Small intestine (tissue), 7 donors: ENCODE measurements at regions not wholly inside any gene's neighbourhood (a gene's known extent, or its start where the extent isn't known, plus 50 kb on each side); places are given as distances from the start of the nearest gene placed in this dataset.
A peak's percentile ranks its signal among the peaks of the same experiment; 100 is the strongest.
"Not testable (repeated sequence)": the region's sequence is repeated elsewhere in the genome, so short reads cannot be mapped to it uniquely, and the experiment has no call there.

ENCODE experiments used
- DNase-seq, 2 donors: peaks; one replicate each; pipeline versions ENCODE4 v3.0.0 to v3.0.0-alpha.2; 2013
- FAIRE-seq: peaks from 2 replicates; lab custom pipeline; 2012; peaks lifted over from hg19 to GRCh38; lab: Jason Lieb, UNC
- H3K27ac ChIP-seq, 3 donors: one replicate each; pipeline ENCODE4 v1.5.1; 2013; ENCODE audit warnings: low read length in 2 of 3, mild to moderate bottlenecking in 2 of 3, control low read depth in 1 of 3, inconsistent platforms in 1 of 3, low read depth in 1 of 3, moderate library complexity in 1 of 3
- H3K27me3 ChIP-seq, 3 donors: one replicate each; pipeline ENCODE4 v1.6.1; 2013; ENCODE audit warnings: low read length in 3 of 3, inconsistent platforms in 1 of 3; ENCODE audit not compliant: control insufficient read depth in 3 of 3, insufficient read depth in 3 of 3
- H3K36me3 ChIP-seq, 3 donors: one replicate each; pipeline ENCODE4 v1.6.1; 2013; ENCODE audit warnings: low read length in 3 of 3, inconsistent platforms in 1 of 3, low read depth in 1 of 3, mild to moderate bottlenecking in 1 of 3, moderate library complexity in 1 of 3; ENCODE audit not compliant: control insufficient read depth in 3 of 3, insufficient read depth in 2 of 3
- H3K4me1 ChIP-seq, 3 donors: one replicate each; pipeline ENCODE4 v1.6.1; 2013; ENCODE audit warnings: low read length in 2 of 3, inconsistent platforms in 1 of 3, low read depth in 1 of 3, mild to moderate bottlenecking in 1 of 3, moderate library complexity in 1 of 3; ENCODE audit not compliant: control insufficient read depth in 3 of 3, insufficient read depth in 2 of 3
- H3K4me3 ChIP-seq, 3 donors: one replicate each; pipeline ENCODE4 v1.5.1; 2013; ENCODE audit warnings: low read length in 3 of 3, control low read depth in 1 of 3, inconsistent platforms in 1 of 3, low read depth in 1 of 3, mild to moderate bottlenecking in 1 of 3, moderate library complexity in 1 of 3
- H3K9me3 ChIP-seq, 2 donors: one replicate each; pipeline ENCODE4 v1.6.1; 2013; ENCODE audit warnings: low read depth in 1 of 2, low read length in 1 of 2; ENCODE audit not compliant: control insufficient read depth in 2 of 2, insufficient read depth in 1 of 2
- WGBS, 3 donors: extraction: QIAGEN DNeasy Blood & Tissue Kit; methylation state at CpG; one replicate each; pipeline ENCODE4 v1.1.7; 2013; 5-methylcytosine and 5-hydroxymethylcytosine counted together
- donor health status: healthy with polysubstance abuse.
- donor health status: control.
- donor health status: control.
- donor health status: Bipolar disorder and iron deficiency.
- donor health status: healthy.

GRCh38 chr9:82475584-82476301, 487.2 kb downstream of the SPATA31D1 start:
- Histone ChIP-seq H3K4me3 (no peak overlapping the region), H3K27ac (no peak overlapping the region), H3K36me3 (no peaks in the 10 kb centered on the region), H3K27me3 (no peaks in the 10 kb centered on the region), H3K9me3 (no peaks in the 10 kb centered on the region), H3K4me1 (no peaks in the 10 kb centered on the region)
- FAIRE-seq = no peak
- WGBS, 3 donors = 50 to 60% (median 54%) methylated on average over 4 of the region's 4 CpGs
- DNase-seq = peak; percentile 10 to 12

GRCh38 chr9:82480921-82481320, 492.3 kb downstream of the SPATA31D1 start:
- no peaks in the 10 kb centered on the region for H3K4me1 ChIP-seq
- no peak overlapping the region for H3K27ac ChIP-seq
- WGBS, 3 donors = 70 to 71% (median 71%) methylated on average over 2 of the region's 2 CpGs
- no peak overlapping the region for H3K4me3 ChIP-seq
- no peaks in the 10 kb centered on the region for H3K27me3 ChIP-seq
- no peaks in the 10 kb centered on the region for H3K36me3 ChIP-seq
- H3K9me3 ChIP-seq = no peaks in the 10 kb centered on the region
- DNase-seq = no peak
- no peak for FAIRE-seq

GRCh38 chr9:82487935-82488312, 499.4 kb downstream of the SPATA31D1 start:
- H3K36me3 ChIP-seq = no peaks in the 10 kb centered on the region
- DNase-seq = no peak
- H3K9me3 ChIP-seq = no peaks in the 10 kb centered on the region
- no peak overlapping the region for H3K4me3 ChIP-seq
- WGBS, 3 donors = 74 to 77% (median 77%) methylated on average over 2 of the region's 2 CpGs
- H3K4me1 ChIP-seq = no peaks in the 10 kb centered on the region
- no peaks in the 10 kb centered on the region for H3K27me3 ChIP-seq
- no peak for FAIRE-seq
- no peak overlapping the region for H3K27ac ChIP-seq

- H3K4me3 ChIP-seq = no peak overlapping the region
- H3K36me3 ChIP-seq = no peaks in the 10 kb centered on the region
- FAIRE-seq (no peak), DNase-seq (no peak)
- no peaks in the 10 kb centered on the region for H3K4me1 ChIP-seq
- WGBS, 3 donors = 52 to 65% (median 59%) methylated on average over 8 of the region's 8 CpGs
- H3K27ac ChIP-seq = no peak overlapping the region
- no peaks in the 10 kb centered on the region for H3K9me3 ChIP-seq
- no peaks in the 10 kb centered on the region for H3K27me3 ChIP-seq
Measured at GRCh38 chr9:82488313-82489200, 500.0 kb downstream of the SPATA31D1 start.

GRCh38 chr9:82489201-82489821, 500.7 kb downstream of the SPATA31D1 start:
- DNase-seq = no peak
- FAIRE-seq = no peak
- WGBS, 3 donors = 63 to 85% (median 74%) methylated on average over 5 of the region's 5 CpGs
- no peak overlapping the region for H3K4me3 ChIP-seq
- H3K4me1 ChIP-seq = no peaks in the 10 kb centered on the region
- no peaks in the 10 kb centered on the region for H3K9me3 ChIP-seq
- H3K27me3 ChIP-seq = no peaks in the 10 kb centered on the region
- no peaks in the 10 kb centered on the region for H3K36me3 ChIP-seq
- H3K27ac ChIP-seq = peak overlapping the region in 1 of 3 donors; percentile 30

GRCh38 chr9:82490019-82490499, 501.5 kb downstream of the SPATA31D1 start:
- Histone ChIP-seq H3K4me1 (no peaks in the 10 kb centered on the region), H3K4me3 (no peak overlapping the region), H3K27me3 (no peaks in the 10 kb centered on the region), H3K27ac (no peak overlapping the region), H3K36me3 (no peaks in the 10 kb centered on the region), H3K9me3 (no peaks in the 10 kb centered on the region)
- 37 to 63% (median 48%) methylated on average over 4 of the region's 4 CpGs for WGBS, 3 donors
- DNase-seq (no peak), FAIRE-seq (no peak)

GRCh38 chr9:82490821-82491220, 502.2 kb downstream of the SPATA31D1 start:
- not testable (repeated sequence) for H3K27ac ChIP-seq, FAIRE-seq
- WGBS, 3 donors = 89 to 96% (median 95%) methylated on average over 5 of the region's 5 CpGs

GRCh38 chr9:82491604-82492003, 503.0 kb downstream of the SPATA31D1 start:
- 94 to 99% (median 94%) methylated on average over 3 of the region's 3 CpGs for WGBS, 3 donors
- Histone ChIP-seq H3K4me1 (no peaks in the 10 kb centered on the region), H3K36me3 (no peaks in the 10 kb centered on the region), H3K27ac (no peak overlapping the region), H3K4me3 (no peak overlapping the region), H3K9me3 (peaks cover 0 to 3% of the 10 kb centered on the region in 2 donors), H3K27me3 (no peaks in the 10 kb centered on the region)
- FAIRE-seq = no peak
- no peak for DNase-seq

More at GRCh38 chr9:82490821-82491220, 502.2 kb downstream of the SPATA31D1 start:
- not testable (repeated sequence) for H3K4me3 ChIP-seq, H3K27me3 ChIP-seq, H3K9me3 ChIP-seq, DNase-seq, H3K4me1 ChIP-seq, H3K36me3 ChIP-seq
